ENCODE measurements at regions not wholly inside any gene's neighbourhood (a gene's known extent, or its start where the extent isn't known, plus 50 kb on each side); places are given as distances from the start of the nearest gene placed in this dataset.

GRCh38 chr1:114320586-114320985 is 166.9 kb upstream of the SYT6 start:
- TF ChIP-seq CTCF (IDR thresholded peaks at IDR 0.05) = no peak
- TF ChIP-seq POLR2A (IDR thresholded peaks at IDR 0.05) = no peak

Measured in adrenal gland (tissue), 5 donors.